ENCODE measurements at regions not wholly inside any gene's neighbourhood (a gene's known extent, or its start where the extent isn't known, plus 50 kb on each side); places are given as distances from the start of the nearest gene placed in this dataset.

DNA sequence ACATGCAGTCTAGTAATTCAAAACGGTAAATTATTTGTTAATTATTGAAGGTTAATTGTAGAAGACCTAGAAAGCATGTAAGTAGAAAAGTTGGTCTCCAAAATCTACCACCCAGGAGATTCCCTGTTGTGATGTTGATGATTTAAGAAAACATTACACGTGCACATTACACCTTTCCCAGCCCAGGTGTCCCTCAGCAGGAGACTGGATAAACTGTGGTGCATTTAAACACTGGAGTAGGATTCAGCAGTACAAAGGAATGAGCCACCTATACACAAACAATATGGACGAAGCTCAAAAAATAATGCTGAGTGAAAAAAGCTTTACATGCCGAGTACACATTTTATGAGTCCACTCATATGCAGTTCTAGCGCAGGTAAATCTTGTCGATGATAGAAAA lies 109.0 kb upstream of the STARD3NL start:
- DNase-seq (ENCODE audit: insufficient read length, low spot score) (no peak), FAIRE-seq (no peak)

DNA sequence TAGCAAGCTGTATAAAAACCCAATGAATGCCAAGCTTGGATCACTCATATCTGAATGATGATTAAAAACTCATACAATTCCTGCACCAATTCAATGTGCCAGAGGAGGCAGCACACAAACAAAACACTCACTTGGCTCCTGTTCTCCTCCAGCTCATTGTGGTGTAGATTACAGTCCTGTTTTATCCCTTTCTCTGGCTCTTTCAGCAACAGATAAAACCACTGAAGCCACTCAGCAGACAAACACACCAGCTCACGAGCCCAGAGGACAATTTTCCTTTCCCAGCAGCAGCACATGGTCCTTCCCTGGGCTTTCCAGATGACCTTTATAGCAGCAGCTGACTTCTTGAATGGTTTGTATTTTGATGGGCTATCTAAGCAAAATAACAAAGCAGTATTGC lies 107.3 kb upstream of the STARD3NL start:
- FAIRE-seq, result no peak
- DNase-seq (ENCODE audit: insufficient read length, low spot score), result no peak

- DNase-seq (ENCODE audit: insufficient read length, low spot score) (no peak), FAIRE-seq (no peak)
Observed at GRCh38 chr7:38086857-38087256, 91.2 kb upstream of the STARD3NL start.

GRCh38 chr7:38102507-38102906 lies 75.5 kb upstream of the STARD3NL start:
- DNase-seq (ENCODE audit: insufficient read length, low spot score) (no peak), FAIRE-seq (no peak)

- no peak for FAIRE-seq
Observed at GRCh38 chr7:38105874-38106483, 72.1 kb upstream of the STARD3NL start.

DNA sequence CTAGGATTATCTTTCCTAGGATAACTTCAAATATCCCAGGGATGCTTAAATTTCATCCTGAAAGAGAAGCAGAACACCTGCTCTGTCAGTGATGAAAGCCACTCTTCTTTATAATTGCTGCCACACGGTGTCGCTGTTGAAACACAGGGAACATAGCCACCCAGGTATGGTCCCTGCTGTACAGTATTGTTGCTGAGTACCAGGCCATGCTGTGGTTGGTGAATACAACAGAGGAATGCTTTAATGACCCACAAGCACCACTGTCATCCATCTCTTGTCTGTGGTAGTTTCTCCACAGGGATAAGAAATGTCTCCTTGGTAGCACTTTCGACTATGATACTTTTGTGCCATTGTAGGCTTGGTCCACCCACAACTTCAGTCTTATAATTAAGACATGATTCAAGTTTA lies 70.6 kb upstream of the STARD3NL start:
- DNase-seq (ENCODE audit: insufficient read length, low spot score), result peak; percentile 32
- FAIRE-seq, result no peak

More at GRCh38 chr7:38105874-38106483, 72.1 kb upstream of the STARD3NL start:
- DNase-seq (ENCODE audit: insufficient read length, low spot score), result peak; percentile 24

DNA sequence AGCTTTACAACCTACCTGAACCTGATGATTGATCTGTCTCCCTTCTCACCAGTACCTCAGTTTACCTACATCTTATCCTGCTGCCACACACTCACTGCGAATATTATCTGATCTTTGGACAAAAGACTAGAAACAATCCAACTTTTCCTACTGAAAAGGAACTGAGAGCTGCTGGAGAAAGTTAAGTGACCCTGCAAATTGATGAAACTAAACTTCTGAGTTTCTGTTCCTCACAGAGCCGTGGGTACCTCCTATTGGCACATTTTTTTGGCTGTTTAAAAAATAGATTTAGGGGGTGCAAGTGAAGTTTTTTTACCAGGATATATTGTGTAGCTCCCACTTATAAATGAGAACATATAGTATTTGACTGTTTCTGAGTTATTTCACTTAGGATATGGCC lies 66.0 kb upstream of the STARD3NL start:
- no peak for DNase-seq (ENCODE audit: insufficient read length, low spot score)

GRCh38 chr7:38120076-38120475 lies 58.0 kb upstream of the STARD3NL start:
- FAIRE-seq (no peak), DNase-seq (ENCODE audit: insufficient read length, low spot score) (no peak)

More for the DNA sequence above, 66.0 kb upstream of the STARD3NL start:
- FAIRE-seq, result no peak

- DNase-seq (ENCODE audit: insufficient read length, low spot score) (no peak), FAIRE-seq (no peak)
Observed at GRCh38 chr7:38122501-38122900, 55.5 kb upstream of the STARD3NL start.

- DNase-seq (ENCODE audit: insufficient read length, low spot score), result no peak
- FAIRE-seq, result no peak
Observed at GRCh38 chr7:38123494-38123893, 54.6 kb upstream of the STARD3NL start.

GRCh38 chr7:38127216-38128207 lies 50.5 kb upstream of the STARD3NL start:
- DNase-seq (ENCODE audit: insufficient read length, low spot score) (no peak), FAIRE-seq (no peak)
